ENCODE measurements at regions not wholly inside any gene's neighbourhood (a gene's known extent, or its start where the extent isn't known, plus 50 kb on each side); places are given as distances from the start of the nearest gene placed in this dataset.

DNA sequence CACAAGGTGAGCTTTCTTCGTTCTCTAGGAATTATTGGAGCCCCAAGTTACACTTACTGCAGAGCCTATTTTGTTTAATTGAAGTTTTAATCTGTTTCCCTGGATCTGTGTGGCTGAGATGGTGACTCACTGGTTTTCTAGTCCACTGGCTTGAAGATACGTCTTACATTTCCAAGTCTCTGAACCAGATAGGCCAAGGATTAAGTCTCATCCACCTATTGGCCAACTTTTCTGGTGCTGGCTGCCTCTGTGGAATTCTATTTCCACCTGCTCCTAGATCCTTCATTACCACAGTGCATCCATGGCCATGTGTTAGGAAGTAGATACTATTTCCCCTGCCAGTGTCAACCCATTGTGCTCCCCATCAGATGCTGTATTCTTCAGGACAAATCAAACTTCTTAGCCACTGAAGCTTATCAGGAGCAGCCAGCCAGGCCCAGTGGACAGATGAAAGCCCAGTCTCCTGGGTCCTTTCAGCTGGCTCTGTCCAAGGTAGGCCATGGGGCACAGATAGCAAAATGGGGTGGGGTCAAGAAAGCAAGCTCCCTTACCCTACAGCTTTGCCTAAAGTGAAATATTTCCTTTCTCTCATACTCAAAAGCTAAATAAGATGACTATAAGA is 198.8 kb upstream of the TCF4 start:
- CTCF ChIA-PET (ENCODE audit: low intra/inter-chr PET ratio) = no interaction called here
- Histone ChIP-seq H2AFZ (ENCODE audit: low read depth, low read length) (no peak overlapping the region), H3K9ac (ENCODE audit: insufficient read depth in 1 of 2, low read depth in 2 of 2, low read length in 2 of 2) (no peak overlapping the region), H3K4me2 (ENCODE audit: insufficient read depth, low read length) (no peak overlapping the region; the same call in 1 of the 2 replicates), H3K27ac (ENCODE audit: extremely low read depth, low read depth, low read length) (no peak overlapping the region; the same call in 2 of the 3 replicates), H3K36me3 (ENCODE audit: control insufficient read depth, insufficient read depth, low read length) (no peaks in the 10 kb centered on the region), H3K4me3 (no peak overlapping the region), H3K27me3 (ENCODE audit: control insufficient read depth in 2 of 2, insufficient read depth in 2 of 2, low read length in 2 of 2) (no peaks in the 10 kb centered on the region), H3K79me2 (ENCODE audit: control insufficient read depth, insufficient read depth, low read length) (no peaks in the 10 kb centered on the region), H3K4me1 (replicated peaks in 1 of 2; ENCODE audit: control insufficient read depth in 2 of 2, insufficient read depth in 2 of 2, low read length in 2 of 2) (peaks cover 0 to 6% of the 10 kb centered on the region in 2 experiments; a peak in 3 of 5 replicates), H3K9me1 (ENCODE audit: control insufficient read depth, insufficient read depth, low read length) (no peaks in the 10 kb centered on the region), H4K20me1 (replicated peaks; ENCODE audit: control insufficient read depth, insufficient read depth, low read length) (no peaks in the 10 kb centered on the region), H3K9me3 (replicated peaks; ENCODE audit: control insufficient read depth, insufficient read depth, low read depth, low read length) (no peaks in the 10 kb centered on the region)
- WGBS (ENCODE audit: insufficient coverage, low coverage, missing lambda C conversion rate) = 22% methylated on average over 1 of the region's 2 CpGs
- FAIRE-seq (peak; percentile 85), DNase-seq (ENCODE audit: extremely low read depth in 1 of 4, low spot score in 3 of 4) (peak; percentile 19 to 66 (median 36)), ATAC-seq (peak; percentile 53)
- POLR2A ChIA-PET = no interaction called here
- intact Hi-C loops (cut with micrococcal nuclease) = loop anchor here (10.0 kb wide), 1 partner anchor 788 kb away; no protein-coding TSS in a partner anchor
- in situ Hi-C loops (cut with MboI) = loop anchor here (25.0 kb wide), 1 partner anchor 549 kb away; no protein-coding TSS in a partner anchor
- BruUV-seq (replicated peaks) = no TSS peak
- TF ChIP-seq, protein P1, sequence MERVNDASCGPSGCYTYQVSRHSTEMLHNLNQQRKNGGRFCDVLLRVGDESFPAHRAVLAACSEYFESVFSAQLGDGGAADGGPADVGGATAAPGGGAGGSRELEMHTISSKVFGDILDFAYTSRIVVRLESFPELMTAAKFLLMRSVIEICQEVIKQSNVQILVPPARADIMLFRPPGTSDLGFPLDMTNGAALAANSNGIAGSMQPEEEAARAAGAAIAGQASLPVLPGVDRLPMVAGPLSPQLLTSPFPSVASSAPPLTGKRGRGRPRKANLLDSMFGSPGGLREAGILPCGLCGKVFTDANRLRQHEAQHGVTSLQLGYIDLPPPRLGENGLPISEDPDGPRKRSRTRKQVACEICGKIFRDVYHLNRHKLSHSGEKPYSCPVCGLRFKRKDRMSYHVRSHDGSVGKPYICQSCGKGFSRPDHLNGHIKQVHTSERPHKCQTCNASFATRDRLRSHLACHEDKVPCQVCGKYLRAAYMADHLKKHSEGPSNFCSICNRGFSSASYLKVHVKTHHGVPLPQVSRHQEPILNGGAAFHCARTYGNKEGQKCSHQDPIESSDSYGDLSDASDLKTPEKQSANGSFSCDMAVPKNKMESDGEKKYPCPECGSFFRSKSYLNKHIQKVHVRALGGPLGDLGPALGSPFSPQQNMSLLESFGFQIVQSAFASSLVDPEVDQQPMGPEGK (CRISPR knock-in tag; IDR thresholded peaks at IDR 0.05; ENCODE audit: borderline replicate concordance) = no peak
- TF ChIP-seq SMARCA4 (IDR thresholded peaks at IDR 0.05) (peak; percentile 34; the same call in 1 of the 2 replicates), ARNT (IDR thresholded peaks at IDR 0.05) (no peak), ZNF143 (CRISPR knock-in tag; IDR thresholded peaks at IDR 0.05) (no peak), SLC30A9 (CRISPR knock-in tag; IDR thresholded peaks at IDR 0.05) (no peak), MTF1 (CRISPR knock-in tag; IDR thresholded peaks at IDR 0.05; ENCODE audit: borderline replicate concordance) (no peak), SRF (CRISPR knock-in tag; IDR thresholded peaks at IDR 0.05) (no peak), EP400 (IDR thresholded peaks at IDR 0.05) (no peak), SMARCE1 (IDR thresholded peaks at IDR 0.05) (no peak), NFIC (IDR thresholded peaks at IDR 0.05) (0 out of 2 replicates have a peak, but pooled peaks have one; percentile 11), ZNF133 (CRISPR knock-in tag; IDR thresholded peaks at IDR 0.05) (no peak), ZNF764 (CRISPR knock-in tag; IDR thresholded peaks at IDR 0.05; ENCODE audit: low read depth) (no peak), KAT8 (IDR thresholded peaks at IDR 0.05; ENCODE audit: low read depth) (no peak), NR2C2 (CRISPR knock-in tag; IDR thresholded peaks at IDR 0.05) (no peak), NR2C2 (tag; IDR thresholded peaks at IDR 0.05) (no peak), FIP1L1 (IDR thresholded peaks at IDR 0.05; ENCODE audit: low read depth, low read length, poor library complexity, severe bottlenecking) (no peak), HMG20A (CRISPR knock-in tag; conservative IDR thresholded peaks at IDR 0.05) (no peak), BCL6 (CRISPR knock-in tag; IDR thresholded peaks at IDR 0.05) (no peak)
- TF ChIP-seq, protein P2, sequence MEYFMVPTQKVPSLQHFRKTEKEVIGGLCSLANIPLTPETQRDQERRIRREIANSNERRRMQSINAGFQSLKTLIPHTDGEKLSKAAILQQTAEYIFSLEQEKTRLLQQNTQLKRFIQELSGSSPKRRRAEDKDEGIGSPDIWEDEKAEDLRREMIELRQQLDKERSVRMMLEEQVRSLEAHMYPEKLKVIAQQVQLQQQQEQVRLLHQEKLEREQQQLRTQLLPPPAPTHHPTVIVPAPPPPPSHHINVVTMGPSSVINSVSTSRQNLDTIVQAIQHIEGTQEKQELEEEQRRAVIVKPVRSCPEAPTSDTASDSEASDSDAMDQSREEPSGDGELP (CRISPR knock-in tag; IDR thresholded peaks at IDR 0.05; ENCODE audit: borderline replicate concordance) = peak; percentile 53; the same call in 1 of the 2 replicates
- TF ChIP-seq, protein P3, sequence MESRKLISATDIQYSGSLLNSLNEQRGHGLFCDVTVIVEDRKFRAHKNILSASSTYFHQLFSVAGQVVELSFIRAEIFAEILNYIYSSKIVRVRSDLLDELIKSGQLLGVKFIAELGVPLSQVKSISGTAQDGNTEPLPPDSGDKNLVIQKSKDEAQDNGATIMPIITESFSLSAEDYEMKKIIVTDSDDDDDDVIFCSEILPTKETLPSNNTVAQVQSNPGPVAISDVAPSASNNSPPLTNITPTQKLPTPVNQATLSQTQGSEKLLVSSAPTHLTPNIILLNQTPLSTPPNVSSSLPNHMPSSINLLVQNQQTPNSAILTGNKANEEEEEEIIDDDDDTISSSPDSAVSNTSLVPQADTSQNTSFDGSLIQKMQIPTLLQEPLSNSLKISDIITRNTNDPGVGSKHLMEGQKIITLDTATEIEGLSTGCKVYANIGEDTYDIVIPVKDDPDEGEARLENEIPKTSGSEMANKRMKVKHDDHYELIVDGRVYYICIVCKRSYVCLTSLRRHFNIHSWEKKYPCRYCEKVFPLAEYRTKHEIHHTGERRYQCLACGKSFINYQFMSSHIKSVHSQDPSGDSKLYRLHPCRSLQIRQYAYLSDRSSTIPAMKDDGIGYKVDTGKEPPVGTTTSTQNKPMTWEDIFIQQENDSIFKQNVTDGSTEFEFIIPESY (CRISPR knock-in tag; IDR thresholded peaks at IDR 0.05) = no peak
